GM12872 (cell line): ENCODE measurements at regions not wholly inside any gene's neighbourhood (a gene's known extent, or its start where the extent isn't known, plus 50 kb on each side); places are given as distances from the start of the nearest gene placed in this dataset.

Source experiments
- TF ChIP-seq, protein P1 (sequence below): IDR thresholded peaks from 3 replicates; pipeline ENCODE4 v1.5.1; 2011; ENCODE audit warnings: low read depth, mild to moderate bottlenecking, low read length, moderate library complexity; ENCODE audit not compliant: insufficient read depth

DNA sequence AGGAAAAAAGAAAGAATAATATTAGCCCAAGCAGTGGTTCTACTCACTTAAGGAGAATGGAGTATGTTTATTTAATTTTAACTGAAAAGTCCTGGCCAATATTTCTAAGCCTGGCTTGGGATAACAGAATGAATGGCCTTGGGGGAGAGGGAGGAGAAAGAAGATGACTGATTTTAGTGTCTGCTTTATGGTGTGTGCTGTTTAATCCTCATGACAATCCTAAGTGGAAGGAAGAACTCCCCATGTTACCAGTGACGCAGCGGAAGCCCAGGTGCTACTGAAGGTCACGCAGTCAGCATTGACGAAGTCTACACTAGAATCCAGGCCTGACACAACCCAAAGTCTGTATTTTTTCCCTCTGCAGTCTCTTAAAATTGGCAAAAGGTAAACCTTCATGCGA is 50.5 kb downstream of the PALM2AKAP2 start:
- TF ChIP-seq, protein P1, sequence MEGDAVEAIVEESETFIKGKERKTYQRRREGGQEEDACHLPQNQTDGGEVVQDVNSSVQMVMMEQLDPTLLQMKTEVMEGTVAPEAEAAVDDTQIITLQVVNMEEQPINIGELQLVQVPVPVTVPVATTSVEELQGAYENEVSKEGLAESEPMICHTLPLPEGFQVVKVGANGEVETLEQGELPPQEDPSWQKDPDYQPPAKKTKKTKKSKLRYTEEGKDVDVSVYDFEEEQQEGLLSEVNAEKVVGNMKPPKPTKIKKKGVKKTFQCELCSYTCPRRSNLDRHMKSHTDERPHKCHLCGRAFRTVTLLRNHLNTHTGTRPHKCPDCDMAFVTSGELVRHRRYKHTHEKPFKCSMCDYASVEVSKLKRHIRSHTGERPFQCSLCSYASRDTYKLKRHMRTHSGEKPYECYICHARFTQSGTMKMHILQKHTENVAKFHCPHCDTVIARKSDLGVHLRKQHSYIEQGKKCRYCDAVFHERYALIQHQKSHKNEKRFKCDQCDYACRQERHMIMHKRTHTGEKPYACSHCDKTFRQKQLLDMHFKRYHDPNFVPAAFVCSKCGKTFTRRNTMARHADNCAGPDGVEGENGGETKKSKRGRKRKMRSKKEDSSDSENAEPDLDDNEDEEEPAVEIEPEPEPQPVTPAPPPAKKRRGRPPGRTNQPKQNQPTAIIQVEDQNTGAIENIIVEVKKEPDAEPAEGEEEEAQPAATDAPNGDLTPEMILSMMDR: no peak

DNA sequence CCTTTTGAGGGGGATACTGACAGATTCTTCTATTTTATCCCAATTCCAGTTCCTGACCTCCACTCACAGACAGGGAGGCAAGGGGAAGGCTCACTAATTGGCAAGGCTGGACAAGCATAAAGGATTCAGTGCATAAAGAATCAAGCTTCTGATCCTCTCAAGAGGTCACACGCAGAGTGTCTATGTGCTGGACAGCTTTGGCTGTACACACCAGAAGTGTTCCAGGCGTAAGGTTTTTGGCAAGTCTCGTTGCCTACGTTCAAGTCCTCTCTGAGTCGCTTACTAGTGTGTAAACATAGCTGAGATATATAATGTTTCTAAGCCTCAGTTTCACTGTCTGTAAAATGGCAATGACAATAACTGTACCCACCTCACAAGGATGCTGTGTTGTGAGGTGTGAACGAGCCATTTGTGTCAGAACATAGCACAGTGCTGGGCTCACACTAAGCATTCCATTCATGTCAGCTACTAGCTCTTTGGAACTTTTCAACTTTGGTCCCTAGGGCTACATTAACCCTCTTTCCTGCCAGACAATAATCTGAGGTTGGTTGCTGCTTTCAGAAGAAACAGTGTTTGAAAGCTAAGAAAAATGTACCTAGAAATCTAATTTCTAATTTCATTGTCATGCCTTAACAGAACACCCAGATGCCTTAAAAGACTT is 52.1 kb downstream of the PALM2AKAP2 start:
- TF ChIP-seq, protein P1: no peak

DNA sequence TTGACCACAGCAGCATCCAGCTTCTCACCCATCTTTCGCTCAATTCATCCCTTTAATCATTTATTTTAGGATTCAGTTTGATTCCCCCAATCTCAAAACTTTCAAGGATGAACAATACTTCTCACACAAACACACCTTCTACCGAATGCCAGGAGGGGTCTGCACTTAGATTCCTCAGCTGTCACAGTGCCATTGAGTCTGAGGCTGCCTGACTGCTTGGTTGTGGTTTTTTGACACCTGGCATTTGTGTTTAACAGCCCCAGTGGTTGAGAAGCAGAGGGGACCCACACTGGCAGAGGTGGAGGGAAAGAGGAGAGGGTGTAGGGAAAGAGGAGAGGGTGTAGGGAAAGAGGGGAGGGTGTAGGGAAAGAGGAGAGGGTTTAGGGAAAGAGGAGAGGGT is 54.9 kb downstream of the PALM2AKAP2 start:
- TF ChIP-seq, protein P1: no peak

DNA sequence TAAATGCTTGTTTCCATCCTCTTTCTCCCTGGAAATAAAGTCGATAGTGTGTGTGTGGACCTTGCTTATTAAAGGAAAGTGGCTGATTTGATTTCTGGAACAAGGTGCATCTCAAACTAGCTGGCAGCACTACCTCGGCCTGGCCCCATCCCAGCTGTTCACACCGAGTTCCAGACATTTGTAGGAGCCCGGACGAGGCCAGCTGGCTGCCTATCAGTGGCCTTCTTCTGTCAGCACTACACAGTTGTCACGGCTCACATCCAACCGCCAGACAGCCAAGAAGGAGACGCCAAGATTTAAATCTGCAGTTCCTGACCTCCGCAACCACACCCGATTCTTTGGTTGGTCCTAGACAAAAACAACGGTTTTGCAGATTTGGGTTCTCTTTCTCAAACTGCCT is 63.6 kb downstream of the PALM2AKAP2 start:
- TF ChIP-seq, protein P1: no peak

DNA sequence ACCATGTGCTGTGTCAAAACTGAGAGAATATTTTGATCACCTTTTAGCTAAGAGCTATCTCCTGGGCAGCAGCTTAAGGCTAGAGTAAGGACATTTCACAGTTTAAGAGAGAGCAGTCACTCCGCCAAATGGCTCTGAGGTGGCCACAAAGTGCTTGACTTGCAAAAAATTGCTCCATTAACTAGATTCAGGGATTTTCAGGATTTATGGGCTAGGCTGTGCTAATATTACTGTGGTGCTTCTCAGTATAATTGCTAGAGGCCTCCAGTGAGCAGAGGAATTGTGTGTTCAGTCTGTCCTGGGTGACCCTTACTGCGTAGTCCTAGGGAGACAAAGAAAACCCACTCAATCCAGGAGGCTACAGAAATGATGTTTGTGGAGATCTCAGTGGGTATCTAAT is 65.2 kb downstream of the PALM2AKAP2 start:
- TF ChIP-seq, protein P1: no peak

DNA sequence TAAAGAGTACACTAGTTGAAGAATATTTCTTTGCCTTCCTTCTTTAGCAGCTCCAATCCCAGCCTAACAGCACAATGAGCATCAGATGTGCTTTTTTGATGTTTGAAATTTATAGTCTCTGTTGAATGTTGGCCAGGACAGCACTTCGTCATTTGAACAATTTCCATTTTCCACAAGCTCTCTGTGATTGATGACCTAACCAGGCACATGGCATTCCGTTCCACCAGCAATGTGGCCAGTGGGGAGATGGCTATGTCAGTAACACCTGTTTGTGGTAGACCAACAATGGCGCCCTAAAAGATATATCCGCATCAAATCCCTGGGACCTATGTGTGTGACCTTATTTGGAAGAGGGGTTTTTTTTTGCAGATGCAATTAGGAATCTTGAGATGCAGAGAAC is 66.8 kb downstream of the PALM2AKAP2 start:
- TF ChIP-seq, protein P1: no peak

DNA sequence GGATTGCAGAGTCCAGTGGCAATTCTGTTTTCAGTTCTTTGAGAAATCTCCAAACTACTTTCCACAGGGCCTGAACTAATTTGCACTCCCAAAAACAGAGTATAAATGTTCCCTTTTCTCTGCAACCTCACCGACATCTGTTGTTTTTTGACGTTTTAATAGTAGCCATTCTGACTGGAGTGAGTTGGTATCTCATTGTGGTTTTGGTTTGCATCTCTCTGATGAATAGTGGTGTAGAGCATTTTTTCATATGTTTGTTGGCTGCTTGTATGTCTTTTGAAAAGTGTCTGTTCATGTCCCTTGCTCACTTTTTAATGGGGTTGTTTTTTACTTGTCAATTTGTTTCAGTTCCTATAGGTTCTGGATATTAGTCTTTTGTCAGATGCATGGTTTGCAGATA is 72.6 kb downstream of the PALM2AKAP2 start:
- TF ChIP-seq, protein P1: no peak

DNA sequence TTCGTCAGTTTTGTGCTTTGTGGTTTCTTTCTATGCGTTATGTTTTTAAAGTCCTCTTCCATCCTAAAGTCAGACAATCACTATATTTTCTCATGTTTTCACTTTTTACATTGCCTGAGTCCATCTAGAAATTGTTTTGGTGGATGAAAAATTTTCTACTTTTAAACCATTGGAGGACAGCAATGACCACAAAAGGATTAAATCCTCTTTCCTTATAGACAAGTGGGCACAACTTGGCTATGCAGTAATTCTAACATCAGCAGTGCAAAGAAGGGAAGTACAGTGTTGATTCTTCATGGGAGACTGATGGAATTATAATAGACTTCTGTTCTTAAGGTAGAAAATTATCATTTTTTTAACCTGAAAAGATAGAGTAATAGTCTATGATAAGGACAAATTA is 75.5 kb downstream of the PALM2AKAP2 start:
- TF ChIP-seq, protein P1: no peak
